ENCODE measurements at regions not wholly inside any gene's neighbourhood (a gene's known extent, or its start where the extent isn't known, plus 50 kb on each side); places are given as distances from the start of the nearest gene placed in this dataset.

DNA sequence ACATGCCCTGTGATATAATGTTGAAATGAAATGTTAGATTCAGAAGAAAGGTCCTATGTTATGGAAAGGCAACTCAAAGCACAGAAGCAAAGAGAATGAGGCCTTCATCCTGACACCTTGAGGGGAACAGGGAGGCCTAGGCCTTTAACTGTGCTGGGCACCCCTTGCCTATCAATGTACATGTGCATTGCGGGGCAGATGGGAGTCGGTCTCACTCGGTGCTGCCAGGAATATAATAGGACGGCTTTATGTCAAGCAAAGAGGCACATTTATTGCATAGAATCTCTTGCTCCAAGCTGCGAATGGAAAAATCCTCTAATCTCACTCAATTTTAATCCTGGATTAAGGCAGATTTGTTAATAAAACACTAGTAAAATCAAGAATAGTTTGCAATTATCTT lies 301.0 kb upstream of the SOX14 start:
- Histone ChIP-seq H3K36me3 (ENCODE audit: insufficient read depth, low read length) (no peaks in the 10 kb centered on the region), H3K79me2 (ENCODE audit: insufficient read depth, low read length) (no peaks in the 10 kb centered on the region), H3K9me2 (replicated peaks; ENCODE audit: low read depth, low read length) (no peaks in the 10 kb centered on the region), H3F3A (ENCODE audit: low read depth) (no peaks in the 10 kb centered on the region), H3K4me3 (ENCODE audit: low read length, poor library complexity, severe bottlenecking) (no peak overlapping the region), H2AFZ (ENCODE audit: low read length) (no peak overlapping the region), H3K4me1 (ENCODE audit: insufficient read depth, low read length, poor library complexity, severe bottlenecking) (no peaks in the 10 kb centered on the region), H3K9me3 (ENCODE audit: insufficient read depth, low read depth, low read length) (no peaks in the 10 kb centered on the region), H3K27me3 (ENCODE audit: insufficient read depth, low read length, poor library complexity, severe bottlenecking) (no peaks in the 10 kb centered on the region), H4K20me1 (ENCODE audit: insufficient read depth, low read length, poor library complexity, severe bottlenecking) (no peaks in the 10 kb centered on the region), H3K9ac (ENCODE audit: low read depth, low read length, poor library complexity, severe bottlenecking) (no peak overlapping the region), H3K4me2 (ENCODE audit: low read depth, low read length, poor library complexity, severe bottlenecking) (no peak overlapping the region)
- TF ChIP-seq, protein P1, sequence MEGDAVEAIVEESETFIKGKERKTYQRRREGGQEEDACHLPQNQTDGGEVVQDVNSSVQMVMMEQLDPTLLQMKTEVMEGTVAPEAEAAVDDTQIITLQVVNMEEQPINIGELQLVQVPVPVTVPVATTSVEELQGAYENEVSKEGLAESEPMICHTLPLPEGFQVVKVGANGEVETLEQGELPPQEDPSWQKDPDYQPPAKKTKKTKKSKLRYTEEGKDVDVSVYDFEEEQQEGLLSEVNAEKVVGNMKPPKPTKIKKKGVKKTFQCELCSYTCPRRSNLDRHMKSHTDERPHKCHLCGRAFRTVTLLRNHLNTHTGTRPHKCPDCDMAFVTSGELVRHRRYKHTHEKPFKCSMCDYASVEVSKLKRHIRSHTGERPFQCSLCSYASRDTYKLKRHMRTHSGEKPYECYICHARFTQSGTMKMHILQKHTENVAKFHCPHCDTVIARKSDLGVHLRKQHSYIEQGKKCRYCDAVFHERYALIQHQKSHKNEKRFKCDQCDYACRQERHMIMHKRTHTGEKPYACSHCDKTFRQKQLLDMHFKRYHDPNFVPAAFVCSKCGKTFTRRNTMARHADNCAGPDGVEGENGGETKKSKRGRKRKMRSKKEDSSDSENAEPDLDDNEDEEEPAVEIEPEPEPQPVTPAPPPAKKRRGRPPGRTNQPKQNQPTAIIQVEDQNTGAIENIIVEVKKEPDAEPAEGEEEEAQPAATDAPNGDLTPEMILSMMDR (conservative IDR thresholded peaks at IDR 0.05; ENCODE audit: low read length) = no peak
- TF ChIP-seq EZH2phosphoT487 (IDR thresholded peaks at IDR 0.05; ENCODE audit: borderline replicate concordance) = no peak

DNA sequence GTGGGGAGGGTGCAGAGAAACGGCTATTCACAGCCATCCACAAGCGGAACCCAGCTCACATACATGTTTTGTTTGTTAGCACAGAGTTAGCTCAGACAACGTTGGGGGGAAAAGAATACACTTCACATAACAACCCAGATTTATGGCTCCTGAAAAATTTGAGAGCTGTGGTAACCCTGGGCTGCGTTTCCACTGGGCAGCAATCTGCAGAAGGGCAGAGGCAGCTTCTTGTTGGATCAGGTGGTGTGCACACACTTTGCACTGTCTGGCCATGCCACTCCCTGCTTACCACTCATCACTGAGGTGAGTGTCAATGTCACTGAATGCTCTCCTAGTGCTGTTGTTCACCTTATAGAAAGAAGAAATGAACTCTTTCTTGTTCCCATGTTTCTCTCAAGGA lies 299.8 kb upstream of the SOX14 start:
- Histone ChIP-seq H3K9me3 (ENCODE audit: insufficient read depth, low read depth, low read length) (no peaks in the 10 kb centered on the region), H2AFZ (ENCODE audit: low read length) (no peak overlapping the region), H3F3A (ENCODE audit: low read depth) (no peaks in the 10 kb centered on the region), H3K9ac (ENCODE audit: low read depth, low read length, poor library complexity, severe bottlenecking) (no peak overlapping the region), H3K4me3 (ENCODE audit: low read length, poor library complexity, severe bottlenecking) (no peak overlapping the region), H3K79me2 (ENCODE audit: insufficient read depth, low read length) (no peaks in the 10 kb centered on the region), H3K27me3 (ENCODE audit: insufficient read depth, low read length, poor library complexity, severe bottlenecking) (no peaks in the 10 kb centered on the region), H3K4me1 (ENCODE audit: insufficient read depth, low read length, poor library complexity, severe bottlenecking) (no peaks in the 10 kb centered on the region), H3K36me3 (ENCODE audit: insufficient read depth, low read length) (no peaks in the 10 kb centered on the region), H3K9me2 (replicated peaks; ENCODE audit: low read depth, low read length) (no peaks in the 10 kb centered on the region), H3K4me2 (ENCODE audit: low read depth, low read length, poor library complexity, severe bottlenecking) (no peak overlapping the region), H4K20me1 (ENCODE audit: insufficient read depth, low read length, poor library complexity, severe bottlenecking) (no peaks in the 10 kb centered on the region)
- TF ChIP-seq EZH2phosphoT487 (IDR thresholded peaks at IDR 0.05; ENCODE audit: borderline replicate concordance) = no peak
- TF ChIP-seq, protein P1 (conservative IDR thresholded peaks at IDR 0.05; ENCODE audit: low read length) = no peak

DNA sequence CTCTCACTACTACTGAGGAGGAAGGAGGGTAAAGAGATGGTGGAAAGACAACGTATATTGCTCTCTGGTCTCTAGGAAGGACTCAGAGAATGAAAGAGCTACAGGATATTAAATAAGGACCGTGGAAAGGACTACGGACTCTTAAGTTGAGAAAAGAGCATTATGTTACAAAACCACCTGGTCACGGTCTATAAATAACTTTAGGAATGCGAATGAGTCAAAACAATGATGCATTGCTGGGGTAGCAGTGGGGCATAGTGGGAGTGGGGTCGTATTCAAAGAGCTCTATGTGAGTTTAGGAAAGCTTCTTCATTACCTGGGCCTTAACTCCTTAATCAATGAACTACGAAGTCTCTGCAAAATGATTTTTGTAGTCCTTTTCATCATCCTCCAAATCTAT lies 295.7 kb upstream of the SOX14 start:
- H3K9me2 ChIP-seq (replicated peaks; ENCODE audit: low read depth, low read length) = no peaks in the 10 kb centered on the region
- H3K4me2 ChIP-seq (ENCODE audit: low read depth, low read length, poor library complexity, severe bottlenecking) = no peak overlapping the region
- TF ChIP-seq, protein P1 (conservative IDR thresholded peaks at IDR 0.05; ENCODE audit: low read length) = no peak
- TF ChIP-seq EZH2phosphoT487 (IDR thresholded peaks at IDR 0.05; ENCODE audit: borderline replicate concordance) = no peak
- H3K4me3 ChIP-seq (ENCODE audit: low read length, poor library complexity, severe bottlenecking) = no peak overlapping the region
- no peaks in the 10 kb centered on the region for H3K36me3 ChIP-seq (ENCODE audit: insufficient read depth, low read length)
- no peaks in the 10 kb centered on the region for H4K20me1 ChIP-seq (ENCODE audit: insufficient read depth, low read length, poor library complexity, severe bottlenecking)
- H3K27me3 ChIP-seq (ENCODE audit: insufficient read depth, low read length, poor library complexity, severe bottlenecking) = no peaks in the 10 kb centered on the region
- H3K9me3 ChIP-seq (ENCODE audit: insufficient read depth, low read depth, low read length) = no peaks in the 10 kb centered on the region
- H3K79me2 ChIP-seq (ENCODE audit: insufficient read depth, low read length) = no peaks in the 10 kb centered on the region
- no peak overlapping the region for H3K9ac ChIP-seq (ENCODE audit: low read depth, low read length, poor library complexity, severe bottlenecking)
- no peak overlapping the region for H2AFZ ChIP-seq (ENCODE audit: low read length)
- no peaks in the 10 kb centered on the region for H3K4me1 ChIP-seq (ENCODE audit: insufficient read depth, low read length, poor library complexity, severe bottlenecking)
- no peaks in the 10 kb centered on the region for H3F3A ChIP-seq (ENCODE audit: low read depth)
